Transverse colon (tissue), 3 donors: ENCODE measurements at regions not wholly inside any gene's neighbourhood (a gene's known extent, or its start where the extent isn't known, plus 50 kb on each side); places are given as distances from the start of the nearest gene placed in this dataset.

Experiments
- POLR2A ChIP-seq: fragments of 450-650 bp; IDR thresholded peaks from one replicate; pipeline ENCODE4 v1.6.1; 2016; ENCODE audit warnings: antibody characterized with exemption, mild to moderate bottlenecking, moderate library complexity
- POLR2AphosphoS5 ChIP-seq, 3 donors: sonication (generic); formaldehyde crosslinking; IDR thresholded peaks; one replicate each; pipeline ENCODE4 v1.6.1; 2016; ENCODE audit warnings: antibody characterized with exemption in 3 of 3

- TF ChIP-seq POLR2AphosphoS5 (IDR thresholded peaks at IDR 0.05) (no peak), POLR2A (no peak)
These were observed 74.5 kb upstream of the TIAM2 start for GRCh38 chr6:154920495-154921200.
